ENCODE measurements at regions not wholly inside any gene's neighbourhood (a gene's known extent, or its start where the extent isn't known, plus 50 kb on each side); places are given as distances from the start of the nearest gene placed in this dataset. TPM values are rescaled to one million over a fixed set of nuclear protein-coding genes. Genes with fewer than 3 reads are reported as not detected.

DNA sequence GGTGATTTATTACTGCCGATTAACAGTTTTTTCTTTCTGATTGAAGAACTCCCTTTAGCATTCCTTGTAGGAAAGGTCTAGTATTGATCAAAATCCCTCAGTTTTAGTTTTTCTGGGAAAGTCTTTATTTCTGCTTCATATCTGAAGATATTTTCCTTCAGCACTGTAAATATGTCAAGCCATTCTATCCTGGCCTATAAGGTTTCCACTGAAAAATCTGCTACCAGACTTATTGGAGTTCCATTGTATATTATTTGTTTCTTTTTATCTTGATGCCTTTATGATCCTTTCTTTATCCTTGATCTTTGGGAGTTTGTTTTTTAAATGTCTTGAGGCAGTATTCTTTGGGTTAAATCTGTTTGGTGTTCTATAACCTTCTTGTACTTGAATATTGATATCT is 55.0 kb upstream of the TMTC1 start:
- H3K9me3 ChIP-seq (ENCODE audit: control insufficient read depth, low read length), result peaks cover 20% of the 10 kb centered on the region
- no peak overlapping the region for H2AFZ ChIP-seq (ENCODE audit: low read depth, low read length)
- H4K91ac ChIP-seq (ENCODE audit: low read length), result no peak overlapping the region
- no peak overlapping the region for H3K27ac ChIP-seq (ENCODE audit: low read length, poor library complexity, severe bottlenecking)
- H2BK15ac ChIP-seq (ENCODE audit: low read depth, poor library complexity, severe bottlenecking), result no peak overlapping the region
- no peak overlapping the region for H3K18ac ChIP-seq (ENCODE audit: low read depth in 1 of 2, low read length in 2 of 2)
- H3K4me3 ChIP-seq (ENCODE audit: insufficient read depth in 1 of 2, low read depth in 1 of 2, low read length in 2 of 2), result no peak overlapping the region
- H3K4me2 ChIP-seq (ENCODE audit: low read length, poor library complexity, severe bottlenecking), result no peak overlapping the region
- H2BK12ac ChIP-seq (ENCODE audit: low read length in 2 of 2), result no peak overlapping the region
- no peak overlapping the region for H3K14ac ChIP-seq (ENCODE audit: low read length in 2 of 2)
- H3K27me3 ChIP-seq (ENCODE audit: control insufficient read depth in 1 of 2, insufficient read depth in 1 of 2, low read length in 2 of 2), result no peaks in the 10 kb centered on the region
- no peak overlapping the region for H3K9ac ChIP-seq (ENCODE audit: low read length)
- H3K79me1 ChIP-seq (replicated peaks; ENCODE audit: low read length, poor library complexity, severe bottlenecking), result no peaks in the 10 kb centered on the region
- H2BK5ac ChIP-seq (ENCODE audit: low read depth, low read length, poor library complexity, severe bottlenecking), result no peak overlapping the region
- 100% methylated on average over 1 of the region's 1 CpG for WGBS
- no peak overlapping the region for H3K4ac ChIP-seq (ENCODE audit: low read depth in 1 of 2, low read length in 2 of 2)
- no peaks in the 10 kb centered on the region for H3K4me1 ChIP-seq (ENCODE audit: control insufficient read depth, insufficient read depth, low read depth, low read length)
- H3K36me3 ChIP-seq (ENCODE audit: control insufficient read depth in 1 of 2, insufficient read depth in 2 of 2, low read depth in 1 of 2, low read length in 2 of 2), result no peaks in the 10 kb centered on the region
- no peak overlapping the region for H2AK5ac ChIP-seq (ENCODE audit: low read length, severe bottlenecking)
- no peak overlapping the region for H3K23ac ChIP-seq (ENCODE audit: low read length in 2 of 2)
- DNase-seq, result no peak
- H2BK120ac ChIP-seq (ENCODE audit: low read depth, low read length), result no peak overlapping the region
- H4K8ac ChIP-seq (ENCODE audit: low read length), result no peak overlapping the region

Small RNA genes in the stretch of these regions (small RNA-seq; reads per million reads assigned to genes)
- gene AC023511.2 (ENCODE audit: low read depth) (not detected), gene RNA5SP356 (ENCODE audit: low read depth) (not detected)

All from mesenchymal stem cell (in vitro differentiated cells and primary cell).